CD14-positive monocyte (primary cell): ENCODE measurements at regions not wholly inside any gene's neighbourhood (a gene's known extent, or its start where the extent isn't known, plus 50 kb on each side); places are given as distances from the start of the nearest gene placed in this dataset.

ENCODE experiments used
- DNase-seq, 3 donors: peaks; one replicate each; pipeline ENCODE4 v3.0.0-alpha.2; 2011 to 2022
- H2AFZ ChIP-seq: 2 replicates; pipeline ENCODE4 v1.6.0; 2012; ENCODE audit warnings: mild to moderate bottlenecking, low read depth, low read length, inconsistent platforms; ENCODE audit not compliant: insufficient read depth, poor library complexity, severe bottlenecking
- H3K27ac ChIP-seq, 2 donors: 1 replicate in 1 of 2; 2 replicates in 1 of 2; pipeline ENCODE4 v1.5.1; 2012 to 2013; ENCODE audit warnings: low read length in 2 of 2, control low read depth in 1 of 2, inconsistent platforms in 1 of 2, low read depth in 1 of 2, mild to moderate bottlenecking in 1 of 2
- H3K27me3 ChIP-seq, 2 donors: one replicate each; pipeline versions ENCODE4 v1.6.0 to v1.6.1; 2011 to 2013; ENCODE audit warnings: low read length in 2 of 2; ENCODE audit not compliant: control insufficient read depth in 2 of 2, insufficient read depth in 2 of 2
- H3K36me3 ChIP-seq, 2 donors: replicated peaks in 1 of 2; 1 replicate in 1 of 2; 2 replicates in 1 of 2; pipeline versions ENCODE4 v1.5.1 to v1.6.1; 2012 to 2013; ENCODE audit warnings: low read length in 2 of 2, control low read depth in 1 of 2, inconsistent platforms in 1 of 2, mild to moderate bottlenecking in 1 of 2; ENCODE audit not compliant: insufficient read depth in 2 of 2, control insufficient read depth in 1 of 2
- H3K4me1 ChIP-seq, 2 donors: 1 replicate in 1 of 2; 2 replicates in 1 of 2; pipeline versions ENCODE4 v1.5.1 to v1.6.1; 2012 to 2013; ENCODE audit warnings: low read length in 2 of 2, control low read depth in 1 of 2, inconsistent platforms in 1 of 2, mild to moderate bottlenecking in 1 of 2, moderate library complexity in 1 of 2; ENCODE audit not compliant: insufficient read depth in 2 of 2, control insufficient read depth in 1 of 2
- H3K4me2 ChIP-seq: replicated peaks from 2 replicates; pipeline ENCODE3; 2012; ENCODE audit warnings: low read length, moderate library complexity, mild to moderate bottlenecking; ENCODE audit not compliant: poor library complexity, severe bottlenecking; ENCODE audit errors: extremely low read depth
- H3K4me3 ChIP-seq, 3 experiments: fragments of 200-600 bp in 1 of 3; sonication (generic) in 1 of 3; replicated peaks in 1 of 3; 1 replicate in 2 of 3; 2 replicates in 1 of 3; pipeline ENCODE4 v1.5.1; 2011 to 2013; ENCODE audit warnings: low read length in 3 of 3, mild to moderate bottlenecking in 3 of 3, control low read depth in 2 of 3, low read depth in 2 of 3, inconsistent platforms in 1 of 3, moderate library complexity in 1 of 3
- H3K79me2 ChIP-seq: 2 replicates; pipeline ENCODE4 v1.6.0; 2012; ENCODE audit warnings: mild to moderate bottlenecking, control low read depth, inconsistent platforms, low read length, moderate library complexity; ENCODE audit not compliant: insufficient read depth
- H3K9ac ChIP-seq: 2 replicates; pipeline ENCODE4 v1.6.0; 2017; ENCODE audit warnings: low read length, mild to moderate bottlenecking; ENCODE audit not compliant: insufficient read depth, poor library complexity, severe bottlenecking
- H3K9me3 ChIP-seq, 2 donors: replicated peaks in 1 of 2; 1 replicate in 1 of 2; 2 replicates in 1 of 2; pipeline versions ENCODE4 v1.5.1 to v1.6.1; 2012 to 2013; ENCODE audit warnings: low read length in 2 of 2, control low read depth in 1 of 2; ENCODE audit not compliant: control insufficient read depth in 1 of 2, insufficient read depth in 1 of 2
- H4K20me1 ChIP-seq: 2 replicates; pipeline ENCODE4 v1.6.0; 2012; ENCODE audit warnings: mild to moderate bottlenecking, low read length, control low read depth, moderate library complexity; ENCODE audit not compliant: insufficient read depth
- H3K27ac Mint-ChIP-seq, 7 donors: one replicate each; pipeline ENCODE4 v1.8.0; 2020; ENCODE audit warnings: mild to moderate bottlenecking in 7 of 7, mixed read lengths in 7 of 7, moderate library complexity in 6 of 7, inconsistent platforms in 2 of 7
- H3K27me3 Mint-ChIP-seq, 3 donors: one replicate each; pipeline ENCODE4 v1.8.0; 2021 to 2022; ENCODE audit warnings: low read depth in 3 of 3, mild to moderate bottlenecking in 3 of 3, mixed read lengths in 3 of 3, moderate library complexity in 3 of 3, inconsistent platforms in 1 of 3
- H3K36me3 Mint-ChIP-seq, 2 donors: one replicate each; pipeline ENCODE4 v1.8.0; 2020; ENCODE audit warnings: mixed read lengths in 2 of 2, inconsistent platforms in 1 of 2, mild to moderate bottlenecking in 1 of 2
- H3K4me1 Mint-ChIP-seq: one replicate; pipeline ENCODE4 v1.8.0; 2020; ENCODE audit warnings: mild to moderate bottlenecking, mixed read lengths
- H3K4me3 Mint-ChIP-seq, 2 donors: one replicate each; pipeline ENCODE4 v1.8.0; 2020; ENCODE audit warnings: mild to moderate bottlenecking in 2 of 2, mixed read lengths in 2 of 2, moderate library complexity in 1 of 2
- H3K9me3 Mint-ChIP-seq, 7 donors: one replicate each; pipeline ENCODE4 v1.8.0; 2020 to 2022; ENCODE audit warnings: mixed read lengths in 7 of 7, mild to moderate bottlenecking in 6 of 7, moderate library complexity in 6 of 7, inconsistent platforms in 2 of 7
- WGBS: methylation state at CpG from one replicate; pipeline ENCODE4 v1.1.5; 2013; ENCODE audit warnings: missing lambda C conversion rate; ENCODE audit not compliant: insufficient coverage; 5-methylcytosine and 5-hydroxymethylcytosine counted together
- intact Hi-C, 2 donors: fragments of 100-400 bp; cut with micrococcal nuclease; formaldehyde crosslinking; loops; one replicate each; pipeline versions ENCODE4 v1.15.0 to v1.15.1; 2023
- TF ChIP-seq, protein P1 (sequence below): fragments of 200-600 bp; IDR thresholded peaks from one replicate; pipeline ENCODE4 v1.8.0; 2022; ENCODE audit warnings: antibody characterized with exemption, mild to moderate bottlenecking

DNA sequence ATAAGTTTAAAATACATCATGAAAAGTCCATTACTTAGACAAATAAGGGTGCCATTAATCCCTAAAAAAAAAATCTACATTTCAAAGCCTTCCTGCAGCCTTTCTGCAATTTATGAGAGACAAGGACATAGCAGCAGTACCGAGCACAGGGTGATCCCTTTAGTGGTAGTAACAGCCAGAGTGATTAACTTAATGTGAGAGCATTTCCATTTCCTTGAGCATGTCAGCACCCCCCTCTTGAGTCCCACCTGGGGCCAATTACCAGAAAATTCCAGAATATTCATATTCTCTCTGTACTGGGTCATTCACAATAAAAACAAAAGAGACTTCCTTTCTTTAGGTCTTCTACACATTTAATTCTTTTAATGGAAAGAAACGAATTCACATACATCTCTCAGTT is 546.9 kb upstream of the CCDC54 start:
- Histone ChIP-seq H4K20me1 (no peaks in the 10 kb centered on the region), H3K36me3 (no peaks in the 10 kb centered on the region), H3K79me2 (no peaks in the 10 kb centered on the region), H2AFZ (no peak overlapping the region), H3K9me3 (peaks cover 6 to 7% of the 10 kb centered on the region in 2 donors), H3K27me3 (no peaks in the 10 kb centered on the region), H3K4me1 (no peaks in the 10 kb centered on the region), H3K4me2 (no peak overlapping the region), H3K4me3 (no peak overlapping the region), H3K27ac (no peak overlapping the region), H3K9ac (no peak overlapping the region)
- no peak overlapping the region for H3K4me3 Mint-ChIP-seq
- H3K9me3 Mint-ChIP-seq: peaks cover 0 to 15% (median 7%) of the 10 kb centered on the region in 7 donors
- DNase-seq: no peak
- intact Hi-C loops: no loop called here
- no peaks in the 10 kb centered on the region for H3K4me1 Mint-ChIP-seq
- no peaks in the 10 kb centered on the region for H3K36me3 Mint-ChIP-seq
- TF ChIP-seq, protein P1, sequence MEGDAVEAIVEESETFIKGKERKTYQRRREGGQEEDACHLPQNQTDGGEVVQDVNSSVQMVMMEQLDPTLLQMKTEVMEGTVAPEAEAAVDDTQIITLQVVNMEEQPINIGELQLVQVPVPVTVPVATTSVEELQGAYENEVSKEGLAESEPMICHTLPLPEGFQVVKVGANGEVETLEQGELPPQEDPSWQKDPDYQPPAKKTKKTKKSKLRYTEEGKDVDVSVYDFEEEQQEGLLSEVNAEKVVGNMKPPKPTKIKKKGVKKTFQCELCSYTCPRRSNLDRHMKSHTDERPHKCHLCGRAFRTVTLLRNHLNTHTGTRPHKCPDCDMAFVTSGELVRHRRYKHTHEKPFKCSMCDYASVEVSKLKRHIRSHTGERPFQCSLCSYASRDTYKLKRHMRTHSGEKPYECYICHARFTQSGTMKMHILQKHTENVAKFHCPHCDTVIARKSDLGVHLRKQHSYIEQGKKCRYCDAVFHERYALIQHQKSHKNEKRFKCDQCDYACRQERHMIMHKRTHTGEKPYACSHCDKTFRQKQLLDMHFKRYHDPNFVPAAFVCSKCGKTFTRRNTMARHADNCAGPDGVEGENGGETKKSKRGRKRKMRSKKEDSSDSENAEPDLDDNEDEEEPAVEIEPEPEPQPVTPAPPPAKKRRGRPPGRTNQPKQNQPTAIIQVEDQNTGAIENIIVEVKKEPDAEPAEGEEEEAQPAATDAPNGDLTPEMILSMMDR: no peak
- WGBS: no CpG with 5 or more reads among the region's 2 CpGs
- H3K27ac Mint-ChIP-seq: no peak overlapping the region
- H3K27me3 Mint-ChIP-seq: no peaks in the 10 kb centered on the region

DNA sequence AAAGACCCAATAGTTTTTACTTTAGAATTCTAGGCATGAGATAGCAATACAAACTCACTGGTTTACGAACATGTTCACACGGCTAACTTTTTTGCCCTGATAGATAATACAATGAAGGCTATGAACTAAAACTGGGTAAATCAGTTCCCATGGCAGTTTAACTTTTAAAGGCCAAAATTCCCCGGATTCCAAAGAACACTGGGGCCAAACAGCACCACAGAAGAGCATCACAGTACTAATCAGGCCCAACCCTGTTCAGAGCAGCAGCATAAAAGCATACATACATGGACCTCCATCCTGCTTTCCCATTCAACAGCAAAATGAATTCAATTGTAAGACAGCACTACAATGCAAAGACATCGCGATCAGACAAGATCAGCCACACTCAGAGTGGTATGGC is 540.3 kb upstream of the CCDC54 start:
- Histone ChIP-seq H3K27ac (no peak overlapping the region), H3K27me3 (no peaks in the 10 kb centered on the region), H3K4me2 (no peak overlapping the region), H2AFZ (no peak overlapping the region), H4K20me1 (no peaks in the 10 kb centered on the region), H3K4me3 (no peak overlapping the region), H3K79me2 (no peaks in the 10 kb centered on the region), H3K4me1 (no peaks in the 10 kb centered on the region), H3K9ac (no peak overlapping the region), H3K9me3 (peaks cover 10 to 11% of the 10 kb centered on the region in 2 donors), H3K36me3 (no peaks in the 10 kb centered on the region)
- intact Hi-C loops: no loop called here
- Mint-ChIP-seq H3K27me3 (no peaks in the 10 kb centered on the region), H3K9me3 (peaks cover 8 to 14% (median 10%) of the 10 kb centered on the region in 7 donors), H3K4me1 (no peaks in the 10 kb centered on the region), H3K27ac (no peak overlapping the region), H3K36me3 (no peaks in the 10 kb centered on the region), H3K4me3 (no peak overlapping the region)
- WGBS: 88% methylated on average over 4 of the region's 5 CpGs
- TF ChIP-seq, protein P1: no peak
- no peak for DNase-seq
